SK-N-SH (cell line): ENCODE measurements at regions not wholly inside any gene's neighbourhood (a gene's known extent, or its start where the extent isn't known, plus 50 kb on each side); places are given as distances from the start of the nearest gene placed in this dataset.

Source experiments
- CTCF ChIA-PET: fragments of 300-600, 350-600 bp; formaldehyde crosslinking; extraction: SDS; loops from one replicate; lab custom pipeline; 2021; lab: Yijun Ruan, JAX
- POLR2A ChIA-PET: fragments of 350-600 bp; sonication (Branson Sonifier 250); formaldehyde crosslinking; extraction: SDS; loops from one replicate; lab custom pipeline; 2020; ENCODE audit warnings: antibody characterized with exemption, inconsistent platforms; lab: Yijun Ruan, JAX
- DNase-seq: peaks from one replicate; pipeline ENCODE4 v3.0.0; 2012
- H2AFZ ChIP-seq: fragments of 200-600 bp; sonication (generic); 2 replicates; pipeline ENCODE4 v1.8.1; 2016; ENCODE audit warnings: antibody characterized with exemption, mild to moderate bottlenecking, low read depth
- H3F3A ChIP-seq: fragments of 200-600 bp; sonication (generic); replicated peaks from 2 replicates; pipeline ENCODE3; 2016; ENCODE audit warnings: antibody characterized with exemption, mild to moderate bottlenecking; ENCODE audit not compliant: insufficient read depth
- H3K27ac ChIP-seq, 2 experiments: fragments of 200-500 bp in 1 of 2; fragments of 200-600 bp in 1 of 2; sonication (Bioruptor generic) in 1 of 2; sonication (generic), shearing (Covaris generic) in 1 of 2; 2 replicates each; pipeline versions ENCODE4 v1.5.1 to v1.6.1; 2014 to 2016; ENCODE audit warnings: low read depth in 2 of 2, inconsistent platforms in 1 of 2, low read length in 1 of 2, mild to moderate bottlenecking in 1 of 2, mixed read lengths in 1 of 2
- H3K27me3 ChIP-seq: fragments of 200-600 bp; sonication (generic), shearing (Covaris generic); 2 replicates; pipeline ENCODE4 v1.6.1; 2016; ENCODE audit warnings: mixed run types; ENCODE audit not compliant: insufficient read depth
- H3K36me3 ChIP-seq, 2 experiments: fragments of 200-500 bp in 1 of 2; fragments of 200-600 bp in 1 of 2; sonication (Bioruptor generic) in 1 of 2; sonication (generic) in 1 of 2; replicated peaks in 1 of 2; 2 replicates each; pipeline versions ENCODE3 to v1.5.1; 2014 to 2016; ENCODE audit warnings: low read length in 1 of 2, mild to moderate bottlenecking in 1 of 2; ENCODE audit not compliant: insufficient read depth in 2 of 2, control insufficient read depth in 1 of 2
- H3K4me1 ChIP-seq, 2 experiments: fragments of 200-500 bp in 1 of 2; fragments of 200-600 bp in 1 of 2; sonication (Bioruptor generic) in 1 of 2; sonication (generic), shearing (Covaris generic) in 1 of 2; 2 replicates each; pipeline versions ENCODE4 v1.5.1 to v1.6.1; 2014 to 2016; ENCODE audit warnings: low read depth in 1 of 2, low read length in 1 of 2, mixed run types in 1 of 2; ENCODE audit not compliant: insufficient read depth in 2 of 2, control insufficient read depth in 1 of 2
- H3K4me2 ChIP-seq: fragments of 200-600 bp; sonication (generic), shearing (Covaris generic); 2 replicates; pipeline ENCODE4 v1.6.1; 2017; ENCODE audit warnings: mixed run types
- H3K4me3 ChIP-seq, 2 experiments: fragments of 200-500 bp in 1 of 2; fragments of 200-600 bp in 1 of 2; sonication (Bioruptor generic) in 1 of 2; sonication (generic), shearing (Covaris generic) in 1 of 2; 2 replicates each; pipeline versions ENCODE4 v1.5.1 to v1.8.1; 2014 to 2016; ENCODE audit warnings: low read depth in 2 of 2, inconsistent platforms in 1 of 2, low read length in 1 of 2, mild to moderate bottlenecking in 1 of 2, mixed read lengths in 1 of 2, moderate library complexity in 1 of 2
- H3K79me2 ChIP-seq: fragments of 200-600 bp; sonication (generic); 2 replicates; pipeline ENCODE4 v1.8.1; 2017; ENCODE audit warnings: mild to moderate bottlenecking; ENCODE audit not compliant: insufficient read depth
- H3K9ac ChIP-seq: fragments of 200-600 bp; sonication (generic); 2 replicates; pipeline ENCODE4 v1.6.1; 2017; ENCODE audit warnings: mixed run types
- H3K9me2 ChIP-seq: fragments of 200-600 bp; sonication (generic); 2 replicates; pipeline ENCODE4 v1.6.1; 2017; ENCODE audit warnings: mixed run types
- H3K9me3 ChIP-seq: fragments of 200-600 bp; sonication (generic); 2 replicates; pipeline ENCODE4 v1.6.1; 2017; ENCODE audit warnings: mixed run types, mild to moderate bottlenecking, moderate library complexity
- H4K20me1 ChIP-seq: fragments of 200-600 bp; sonication (generic); 2 replicates; pipeline ENCODE4 v1.6.1; 2017; ENCODE audit warnings: mild to moderate bottlenecking, mixed run types; ENCODE audit not compliant: insufficient read depth
- CHD2 ChIP-seq: fragments of 150-350 bp; IDR thresholded peaks from 2 replicates; pipeline ENCODE4 v1.6.1; 2018; ENCODE audit warnings: low read length; ENCODE audit not compliant: partially characterized antibody
- ELF1 ChIP-seq: IDR thresholded peaks from 2 replicates; pipeline ENCODE4 v1.4.0; 2012
- EZH2phosphoT487 ChIP-seq: fragments of 200-600 bp; sonication (generic); IDR thresholded peaks from 2 replicates; pipeline ENCODE4 v1.6.1; 2017; ENCODE audit warnings: low read depth, mixed run types, mild to moderate bottlenecking, antibody characterized with exemption, moderate library complexity, borderline replicate concordance
- FOSL2 ChIP-seq: IDR thresholded peaks from 2 replicates; pipeline ENCODE4 v1.4.0; 2012; ENCODE audit warnings: low read depth, mild to moderate bottlenecking, moderate library complexity, borderline replicate concordance
- FOXJ3 ChIP-seq: sonication (generic); formaldehyde crosslinking; IDR thresholded peaks from 2 replicates; pipeline ENCODE4 v1.5.1; 2020; ENCODE audit warnings: mild to moderate bottlenecking, missing genetic modification reagents
- GATA2 ChIP-seq: sonication (generic); formaldehyde crosslinking; IDR thresholded peaks from 2 replicates; pipeline ENCODE4 v1.5.0; 2020; ENCODE audit warnings: mild to moderate bottlenecking, missing genetic modification reagents
- MEF2A ChIP-seq: IDR thresholded peaks from 2 replicates; pipeline ENCODE4 v1.4.0; 2012; ENCODE audit warnings: low read depth, borderline replicate concordance
- MXI1 ChIP-seq: IDR thresholded peaks from 2 replicates; pipeline ENCODE4 v1.6.1; 2012; ENCODE audit warnings: mild to moderate bottlenecking, low read depth, low read length, improper control_type of control experiment
- NRF1 ChIP-seq: IDR thresholded peaks from 2 replicates; pipeline ENCODE4 v1.6.1; 2012; ENCODE audit warnings: low read depth, mild to moderate bottlenecking, low read length
- POLR2AphosphoS5 ChIP-seq: IDR thresholded peaks from 2 replicates; pipeline ENCODE4 v1.6.1; 2012; ENCODE audit warnings: low read depth, low read length
- RCOR1 ChIP-seq: fragments of 150-350 bp; IDR thresholded peaks from 2 replicates; pipeline ENCODE4 v1.6.1; 2017; ENCODE audit warnings: antibody characterized with exemption, low read length
- RFX5 ChIP-seq: IDR thresholded peaks from 2 replicates; pipeline ENCODE4 v1.6.1; 2012; ENCODE audit warnings: mild to moderate bottlenecking, improper control_type of control experiment, low read length
- RXRA ChIP-seq: IDR thresholded peaks from 2 replicates; pipeline ENCODE4 v1.4.0; 2012; ENCODE audit warnings: low read depth, mild to moderate bottlenecking, borderline replicate concordance
- SIN3A ChIP-seq: IDR thresholded peaks from 2 replicates; pipeline ENCODE4 v1.6.1; 2012; ENCODE audit warnings: low read depth, mild to moderate bottlenecking, low read length, moderate library complexity, borderline replicate concordance
- SMC3 ChIP-seq: IDR thresholded peaks from 2 replicates; pipeline ENCODE4 v1.6.1; 2012; ENCODE audit warnings: low read depth, low read length, improper control_type of control experiment
- TCF12 ChIP-seq: IDR thresholded peaks from 2 replicates; pipeline ENCODE4 v1.4.0; 2012
- WGBS: methylation state at CpG from one replicate; pipeline ENCODE4 v1.1.6; 2017; ENCODE audit warnings: low lambda C conversion rate; 5-methylcytosine and 5-hydroxymethylcytosine counted together
- TF ChIP-seq, protein P1 (sequence below): fragments of 200-600 bp; sonication (generic); IDR thresholded peaks from 2 replicates; pipeline ENCODE4 v1.6.1; 2017; ENCODE audit warnings: antibody characterized with exemption, mild to moderate bottlenecking, moderate library complexity
- TF ChIP-seq, protein P2 (sequence below): IDR thresholded peaks from 2 replicates; pipeline ENCODE4 v1.6.1; 2012; ENCODE audit warnings: mild to moderate bottlenecking, low read depth, low read length, moderate library complexity
- TF ChIP-seq, protein P3 (sequence below): IDR thresholded peaks from 2 replicates; pipeline ENCODE4 v1.4.0; 2012; ENCODE audit warnings: low read depth, borderline replicate concordance

DNA sequence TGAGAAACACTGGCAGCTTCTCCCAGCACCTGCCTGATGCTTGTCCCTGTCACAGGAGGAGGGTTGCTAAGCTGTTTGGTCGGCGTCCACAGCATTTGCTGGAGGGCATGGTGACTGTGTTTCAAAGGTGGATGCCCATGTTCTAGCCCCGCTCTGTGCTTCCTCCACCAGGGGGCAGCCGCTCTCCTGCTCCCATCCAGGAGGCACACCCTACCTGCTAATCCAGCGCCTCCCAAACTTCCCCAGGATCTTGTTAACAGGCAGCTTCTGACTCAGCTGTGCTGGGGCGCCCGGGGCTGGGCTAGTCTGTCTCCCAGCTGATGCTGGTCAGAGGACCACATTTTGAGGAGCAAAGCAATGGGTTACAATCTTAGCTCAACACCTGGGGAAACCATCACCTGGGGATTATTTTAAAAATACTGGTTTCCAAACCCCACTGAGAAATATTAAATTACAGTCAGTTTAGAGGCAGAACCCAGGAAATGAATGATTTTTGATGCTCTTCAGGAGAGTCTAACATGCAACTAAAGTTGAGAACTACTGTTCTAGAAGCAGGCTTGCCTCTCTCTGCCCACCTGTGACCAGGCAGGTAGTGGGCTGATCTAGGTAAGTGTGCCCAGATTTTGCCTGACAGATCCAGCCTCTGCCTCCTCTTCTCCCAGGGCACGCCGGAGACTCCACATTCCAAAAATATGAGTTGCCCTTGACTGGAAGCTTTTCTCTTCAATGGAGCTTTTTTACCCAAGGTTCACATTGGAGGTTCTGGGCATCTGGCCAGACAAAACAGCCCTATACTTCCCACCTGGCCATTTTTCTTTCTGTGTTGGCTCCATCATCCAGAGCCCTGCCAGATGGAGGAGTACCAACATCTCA lies 92.7 kb upstream of the GPR26 start:
- ChIA-PET CTCF (interaction anchor here (0.8 to 5.8 kb wide), 17 partner anchors 8 to 815 kb away, joined by 3 to 52 read pairs (median 4); no protein-coding TSS in a partner anchor), POLR2A (interaction anchor here (0.6 kb wide), 1 partner anchor 503 kb away, joined by 3 read pairs; no protein-coding TSS in a partner anchor)
- no peaks in the 10 kb centered on the region for H3K9me2 ChIP-seq
- H2AFZ ChIP-seq = no peak overlapping the region
- no peak overlapping the region for H3K9ac ChIP-seq
- no peak overlapping the region for H3K4me2 ChIP-seq
- peak; percentile 51 for DNase-seq
- H4K20me1 ChIP-seq = no peaks in the 10 kb centered on the region
- no peaks in the 10 kb centered on the region for H3K79me2 ChIP-seq
- H3K4me1 ChIP-seq = no peaks in the 10 kb centered on the region
- no peaks in the 10 kb centered on the region for H3K9me3 ChIP-seq
- no peaks in the 10 kb centered on the region for H3K27me3 ChIP-seq
- H3K4me3 ChIP-seq = no peak overlapping the region; a peak in 1 of 4 replicates
- WGBS = 18% methylated on average over 7 of the region's 9 CpGs
- no peak overlapping the region for H3K27ac ChIP-seq
- H3F3A ChIP-seq = no peaks in the 10 kb centered on the region
- no peak for TF ChIP-seq TCF12
- TF ChIP-seq NRF1 = no peak
- TF ChIP-seq, protein P1, sequence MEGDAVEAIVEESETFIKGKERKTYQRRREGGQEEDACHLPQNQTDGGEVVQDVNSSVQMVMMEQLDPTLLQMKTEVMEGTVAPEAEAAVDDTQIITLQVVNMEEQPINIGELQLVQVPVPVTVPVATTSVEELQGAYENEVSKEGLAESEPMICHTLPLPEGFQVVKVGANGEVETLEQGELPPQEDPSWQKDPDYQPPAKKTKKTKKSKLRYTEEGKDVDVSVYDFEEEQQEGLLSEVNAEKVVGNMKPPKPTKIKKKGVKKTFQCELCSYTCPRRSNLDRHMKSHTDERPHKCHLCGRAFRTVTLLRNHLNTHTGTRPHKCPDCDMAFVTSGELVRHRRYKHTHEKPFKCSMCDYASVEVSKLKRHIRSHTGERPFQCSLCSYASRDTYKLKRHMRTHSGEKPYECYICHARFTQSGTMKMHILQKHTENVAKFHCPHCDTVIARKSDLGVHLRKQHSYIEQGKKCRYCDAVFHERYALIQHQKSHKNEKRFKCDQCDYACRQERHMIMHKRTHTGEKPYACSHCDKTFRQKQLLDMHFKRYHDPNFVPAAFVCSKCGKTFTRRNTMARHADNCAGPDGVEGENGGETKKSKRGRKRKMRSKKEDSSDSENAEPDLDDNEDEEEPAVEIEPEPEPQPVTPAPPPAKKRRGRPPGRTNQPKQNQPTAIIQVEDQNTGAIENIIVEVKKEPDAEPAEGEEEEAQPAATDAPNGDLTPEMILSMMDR = peak; percentile 19; the same call in 1 of the 2 replicates
- no peak for TF ChIP-seq MXI1
- TF ChIP-seq SMC3 = no peak
- no peak for TF ChIP-seq ELF1
- no peak for TF ChIP-seq GATA2 (CRISPR knock-in tag)
- H3K36me3 ChIP-seq = no peaks in the 10 kb centered on the region

DNA sequence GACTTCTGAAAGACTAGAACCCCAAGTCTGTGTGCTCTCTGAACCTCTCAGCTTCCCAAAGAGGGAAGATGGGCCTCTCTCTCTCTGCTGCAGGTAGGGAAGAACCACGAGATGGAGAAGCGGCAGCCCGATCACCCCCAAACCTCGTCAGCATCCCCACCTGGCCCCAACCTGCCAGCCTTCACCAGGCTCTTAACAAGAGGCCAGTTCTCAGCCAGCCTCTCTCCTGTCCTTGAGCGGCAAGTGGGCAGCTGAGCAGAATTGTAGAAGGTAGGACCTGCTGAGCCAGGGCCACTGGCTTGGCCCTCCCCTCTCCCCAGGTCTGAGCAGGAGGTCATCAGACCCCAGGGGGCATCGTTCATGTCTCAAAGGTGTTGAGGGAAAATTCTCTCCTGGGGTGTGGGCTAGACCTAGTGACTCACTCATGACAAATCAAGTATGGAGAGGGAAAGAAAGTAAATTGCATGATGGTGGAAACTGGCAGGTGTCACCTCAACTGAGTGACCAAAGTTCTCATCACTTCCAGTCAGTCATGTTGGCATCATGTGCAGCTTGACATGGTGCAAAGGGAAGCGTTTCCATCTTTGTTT lies 92.0 kb upstream of the GPR26 start:
- Histone ChIP-seq H3K79me2 (no peaks in the 10 kb centered on the region), H3K27ac (no peak overlapping the region), H3K4me1 (no peaks in the 10 kb centered on the region), H3K9me2 (no peaks in the 10 kb centered on the region), H3K9me3 (no peaks in the 10 kb centered on the region), H2AFZ (no peak overlapping the region), H4K20me1 (no peaks in the 10 kb centered on the region), H3K27me3 (no peaks in the 10 kb centered on the region), H3K4me3 (no peak overlapping the region), H3F3A (no peaks in the 10 kb centered on the region), H3K4me2 (no peak overlapping the region), H3K9ac (no peak overlapping the region), H3K36me3 (no peaks in the 10 kb centered on the region)
- 15% methylated on average over 7 of the region's 7 CpGs for WGBS
- no peak for DNase-seq
- ChIA-PET POLR2A (interaction anchor here (0.6 kb wide), 1 partner anchor 503 kb away, joined by 3 read pairs; no protein-coding TSS in a partner anchor), CTCF (interaction anchor here (0.9 to 5.8 kb wide), 10 partner anchors 8 to 815 kb away, joined by 3 to 52 read pairs (median 4); no protein-coding TSS in a partner anchor)
- TF ChIP-seq POLR2AphosphoS5 (no peak), EZH2phosphoT487 (no peak), FOXJ3 (no peak), MEF2A (no peak), FOSL2 (no peak), RFX5 (no peak), RCOR1 (no peak), CHD2 (no peak), RXRA (no peak), SIN3A (no peak)
- TF ChIP-seq, protein P2, sequence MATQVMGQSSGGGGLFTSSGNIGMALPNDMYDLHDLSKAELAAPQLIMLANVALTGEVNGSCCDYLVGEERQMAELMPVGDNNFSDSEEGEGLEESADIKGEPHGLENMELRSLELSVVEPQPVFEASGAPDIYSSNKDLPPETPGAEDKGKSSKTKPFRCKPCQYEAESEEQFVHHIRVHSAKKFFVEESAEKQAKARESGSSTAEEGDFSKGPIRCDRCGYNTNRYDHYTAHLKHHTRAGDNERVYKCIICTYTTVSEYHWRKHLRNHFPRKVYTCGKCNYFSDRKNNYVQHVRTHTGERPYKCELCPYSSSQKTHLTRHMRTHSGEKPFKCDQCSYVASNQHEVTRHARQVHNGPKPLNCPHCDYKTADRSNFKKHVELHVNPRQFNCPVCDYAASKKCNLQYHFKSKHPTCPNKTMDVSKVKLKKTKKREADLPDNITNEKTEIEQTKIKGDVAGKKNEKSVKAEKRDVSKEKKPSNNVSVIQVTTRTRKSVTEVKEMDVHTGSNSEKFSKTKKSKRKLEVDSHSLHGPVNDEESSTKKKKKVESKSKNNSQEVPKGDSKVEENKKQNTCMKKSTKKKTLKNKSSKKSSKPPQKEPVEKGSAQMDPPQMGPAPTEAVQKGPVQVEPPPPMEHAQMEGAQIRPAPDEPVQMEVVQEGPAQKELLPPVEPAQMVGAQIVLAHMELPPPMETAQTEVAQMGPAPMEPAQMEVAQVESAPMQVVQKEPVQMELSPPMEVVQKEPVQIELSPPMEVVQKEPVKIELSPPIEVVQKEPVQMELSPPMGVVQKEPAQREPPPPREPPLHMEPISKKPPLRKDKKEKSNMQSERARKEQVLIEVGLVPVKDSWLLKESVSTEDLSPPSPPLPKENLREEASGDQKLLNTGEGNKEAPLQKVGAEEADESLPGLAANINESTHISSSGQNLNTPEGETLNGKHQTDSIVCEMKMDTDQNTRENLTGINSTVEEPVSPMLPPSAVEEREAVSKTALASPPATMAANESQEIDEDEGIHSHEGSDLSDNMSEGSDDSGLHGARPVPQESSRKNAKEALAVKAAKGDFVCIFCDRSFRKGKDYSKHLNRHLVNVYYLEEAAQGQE = no peak
- TF ChIP-seq, protein P3, sequence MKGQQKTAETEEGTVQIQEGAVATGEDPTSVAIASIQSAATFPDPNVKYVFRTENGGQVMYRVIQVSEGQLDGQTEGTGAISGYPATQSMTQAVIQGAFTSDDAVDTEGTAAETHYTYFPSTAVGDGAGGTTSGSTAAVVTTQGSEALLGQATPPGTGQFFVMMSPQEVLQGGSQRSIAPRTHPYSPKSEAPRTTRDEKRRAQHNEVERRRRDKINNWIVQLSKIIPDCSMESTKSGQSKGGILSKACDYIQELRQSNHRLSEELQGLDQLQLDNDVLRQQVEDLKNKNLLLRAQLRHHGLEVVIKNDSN = no peak
